HepG2 (cell line): ENCODE measurements at regions not wholly inside any gene's neighbourhood (a gene's known extent, or its start where the extent isn't known, plus 50 kb on each side); places are given as distances from the start of the nearest gene placed in this dataset.
"Not testable (repeated sequence)": the region's sequence is repeated elsewhere in the genome, so short reads cannot be mapped to it uniquely, and the experiment has no call there.

Experiments
- ATAC-seq: fragments of 200-7000 bp; cut with Tn5 transposase; 3 replicates; pipeline ENCODE4 v1.9.1; 2020; ENCODE audit warnings: mild to moderate bottlenecking, moderate library complexity
- BruUV-seq: library from RNA; stranded (reverse); fragments of 400-500 nt; replicated peaks from 2 replicates; lab custom pipeline; 2021; lab: Mats Ljungman, UMichigan
- CTCF ChIA-PET: fragments of 300-600 bp; formaldehyde crosslinking; extraction: SDS; loops from one replicate; lab custom pipeline; 2021; ENCODE audit warnings: low total read pairs, inconsistent platforms, low intra/inter-chr PET ratio; lab: Yijun Ruan, JAX
- POLR2A ChIA-PET: fragments of 350-600 bp; sonication (Branson Sonifier 250); formaldehyde crosslinking; loops from one replicate; lab custom pipeline; 2020; ENCODE audit warnings: antibody characterized with exemption, inconsistent platforms; lab: Yijun Ruan, JAX
- DNase-seq: peaks from one replicate; pipeline ENCODE4 v3.0.0-alpha.2; 2015; ENCODE audit warnings: low spot score
- FAIRE-seq: peaks from 3 replicates; lab custom pipeline; 2011; peaks lifted over from hg19 to GRCh38; lab: Jason Lieb, UNC
- H2AFZ ChIP-seq: one replicate; pipeline ENCODE4 v1.6.1; 2011; ENCODE audit warnings: low read length, inconsistent platforms
- H3K27ac ChIP-seq: fragments of 300-600 bp; 3 replicates; pipeline ENCODE4 v1.8.0; 2011; ENCODE audit warnings: mixed run types, mild to moderate bottlenecking, mixed read lengths, low read length, inconsistent platforms; ENCODE audit not compliant: insufficient read depth; ENCODE audit errors: extremely low read length
- H3K27me3 ChIP-seq, 2 experiments: fragments of 200-600 bp in 1 of 2; 2 replicates in 1 of 2; 3 replicates in 1 of 2; pipeline versions ENCODE4 v1.6.0 to v1.8.0; 2011; ENCODE audit warnings: low read length in 2 of 2, mild to moderate bottlenecking in 2 of 2, moderate library complexity in 2 of 2, inconsistent platforms in 1 of 2; ENCODE audit not compliant: insufficient read depth in 2 of 2, control insufficient read depth in 1 of 2
- H3K36me3 ChIP-seq, 2 experiments: fragments of 200-600 bp in 1 of 2; replicated peaks in 1 of 2; 2 replicates in 1 of 2; 3 replicates in 1 of 2; pipeline versions ENCODE4 v1.5.1 to v1.8.0; 2011; ENCODE audit warnings: low read length in 2 of 2, inconsistent platforms in 1 of 2; ENCODE audit not compliant: insufficient read depth in 2 of 2, control insufficient read depth in 1 of 2
- H3K4me1 ChIP-seq: 2 replicates; pipeline ENCODE4 v1.5.1; 2012; ENCODE audit warnings: low read length, inconsistent platforms; ENCODE audit not compliant: insufficient read depth
- H3K4me2 ChIP-seq: 2 replicates; pipeline ENCODE4 v1.6.0; 2011; ENCODE audit warnings: low read depth, low read length, inconsistent platforms
- H3K4me3 ChIP-seq, 3 experiments: fragments of 200-600 bp in 1 of 3; sonication (generic), shearing (Covaris generic) in 1 of 3; replicated peaks in 1 of 3; 2 replicates each; pipeline ENCODE4 v1.5.1; 2011 to 2016; ENCODE audit warnings: low read length in 3 of 3, inconsistent platforms in 2 of 3, low read depth in 2 of 3, mild to moderate bottlenecking in 2 of 3, control low read depth in 1 of 3, mixed read lengths in 1 of 3; ENCODE audit not compliant: insufficient read depth in 1 of 3
- H3K79me2 ChIP-seq: one replicate; pipeline ENCODE4 v1.6.1; 2011; ENCODE audit warnings: low read length, inconsistent platforms; ENCODE audit not compliant: insufficient read depth
- H3K9ac ChIP-seq: 2 replicates; pipeline ENCODE4 v1.6.0; 2011; ENCODE audit warnings: mild to moderate bottlenecking, low read depth, low read length, inconsistent platforms; ENCODE audit not compliant: insufficient read depth
- H3K9me3 ChIP-seq: 2 replicates; pipeline ENCODE4 v1.5.1; 2012; ENCODE audit warnings: mild to moderate bottlenecking, low read length
- H4K20me1 ChIP-seq: 2 replicates; pipeline ENCODE4 v1.6.0; 2011; ENCODE audit warnings: inconsistent platforms, mild to moderate bottlenecking, low read length, moderate library complexity; ENCODE audit not compliant: insufficient read depth
- FOSL2 ChIP-seq: sonication (generic); formaldehyde crosslinking; IDR thresholded peaks from 2 replicates; pipeline ENCODE4 v1.4.0; 2020; ENCODE audit warnings: missing genetic modification reagents
- WGBS: methylation state at CpG from one replicate; pipeline ENCODE4 v1.1.6; 2017; ENCODE audit warnings: low lambda C conversion rate; 5-methylcytosine and 5-hydroxymethylcytosine counted together
- in situ Hi-C: cut with HindIII; loops from 2 replicates; pipeline ENCODE4 v1.10.0; 2017; ENCODE audit warnings: low pct_unique_long_range_greater_than_20kb; ENCODE audit not compliant: extremely low pct_ligation_motif_present
- intact Hi-C: fragments of 100-400 bp; cut with micrococcal nuclease; formaldehyde crosslinking; loops from one replicate; pipeline ENCODE4 v1.10.0; 2022; ENCODE audit not compliant: unreplicated experiment

DNA sequence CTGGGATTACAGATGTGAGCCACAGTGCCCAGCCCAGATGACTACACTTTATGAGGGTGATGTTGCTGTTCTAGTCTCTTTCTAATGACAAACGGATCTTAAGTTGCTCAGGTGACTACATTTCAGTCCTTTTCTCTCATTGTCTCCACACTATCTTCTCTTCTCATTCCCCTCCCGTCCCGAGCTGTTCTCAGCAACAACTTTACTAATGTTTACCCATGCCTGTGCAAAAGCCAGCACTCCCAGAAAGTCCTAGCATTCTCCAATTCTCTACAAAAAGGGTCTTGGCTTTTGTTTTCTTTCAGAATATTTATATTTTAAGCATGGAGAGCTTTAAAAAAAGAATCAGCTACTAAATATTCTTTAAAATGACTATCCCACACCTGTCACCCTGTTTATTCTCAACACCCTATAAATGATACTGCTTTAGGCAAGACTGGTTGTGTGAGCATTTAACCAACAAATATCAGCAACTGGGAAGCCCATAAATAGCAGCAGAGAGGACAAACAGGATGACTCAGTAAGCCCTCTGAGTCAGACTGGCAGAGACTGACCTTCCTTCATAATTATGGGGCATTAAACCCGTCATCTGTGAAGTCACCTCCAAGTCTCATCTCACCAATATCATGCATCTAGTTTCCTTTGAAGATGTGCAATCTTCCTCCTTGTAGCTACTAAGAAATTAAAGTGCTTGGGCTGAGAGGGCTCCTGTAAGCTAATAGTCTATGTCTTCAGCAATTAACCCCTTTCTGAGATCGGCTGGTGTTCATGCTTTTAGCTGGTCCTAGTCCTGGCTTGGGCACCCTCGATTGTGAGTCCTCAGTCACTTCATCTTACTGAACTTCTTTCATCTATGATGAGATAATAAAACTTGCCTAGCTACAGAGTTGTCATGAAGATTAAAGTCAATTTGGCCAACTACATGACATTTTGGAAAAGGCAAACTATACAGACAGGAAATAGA is 72.6 kb upstream of the KIF2A start:
- DNase-seq, CTCF ChIA-PET: not testable (repeated sequence)

DNA sequence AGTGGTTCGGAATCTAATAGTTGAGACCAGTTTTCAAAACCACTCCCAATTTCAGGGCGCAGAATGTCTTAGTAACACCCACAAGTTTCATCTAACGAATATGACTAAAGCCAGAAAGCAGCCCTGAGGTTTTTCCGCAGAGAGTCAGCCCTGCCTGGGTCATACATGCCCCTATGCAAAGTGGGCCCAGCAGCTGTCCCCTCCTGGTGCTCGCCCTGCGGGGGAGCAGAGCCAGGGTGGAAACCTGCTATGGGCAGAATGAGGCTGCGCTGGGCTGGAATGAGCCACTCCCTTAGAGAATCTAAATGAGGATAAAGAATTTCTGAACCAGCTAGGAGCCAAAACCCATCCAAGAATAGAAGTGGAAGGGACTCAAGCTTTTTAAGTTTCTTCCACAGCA is 69.4 kb upstream of the KIF2A start:
- H3K27me3 ChIP-seq, H2AFZ ChIP-seq, H3K4me1 ChIP-seq, FAIRE-seq, H4K20me1 ChIP-seq, BruUV-seq, ATAC-seq, H3K9me3 ChIP-seq, H3K79me2 ChIP-seq, DNase-seq, POLR2A ChIA-PET, H3K36me3 ChIP-seq, H3K4me2 ChIP-seq, CTCF ChIA-PET, intact Hi-C loops, H3K9ac ChIP-seq, H3K4me3 ChIP-seq, in situ Hi-C loops, H3K27ac ChIP-seq: not testable (repeated sequence)
- WGBS: 76% methylated on average over 7 of the region's 7 CpGs

More for the DNA sequence above, 72.6 kb upstream of the KIF2A start:
- H3K27me3 ChIP-seq, H2AFZ ChIP-seq, H3K9ac ChIP-seq, BruUV-seq, intact Hi-C loops, H3K36me3 ChIP-seq, ATAC-seq, H3K4me2 ChIP-seq, FAIRE-seq, H3K4me3 ChIP-seq, H3K9me3 ChIP-seq, in situ Hi-C loops, H3K27ac ChIP-seq, H3K4me1 ChIP-seq, H4K20me1 ChIP-seq, H3K79me2 ChIP-seq, POLR2A ChIA-PET: not testable (repeated sequence)
- peak; percentile 52 for TF ChIP-seq FOSL2 (CRISPR knock-in tag)
- 15% methylated on average over 6 of the region's 6 CpGs for WGBS

DNA sequence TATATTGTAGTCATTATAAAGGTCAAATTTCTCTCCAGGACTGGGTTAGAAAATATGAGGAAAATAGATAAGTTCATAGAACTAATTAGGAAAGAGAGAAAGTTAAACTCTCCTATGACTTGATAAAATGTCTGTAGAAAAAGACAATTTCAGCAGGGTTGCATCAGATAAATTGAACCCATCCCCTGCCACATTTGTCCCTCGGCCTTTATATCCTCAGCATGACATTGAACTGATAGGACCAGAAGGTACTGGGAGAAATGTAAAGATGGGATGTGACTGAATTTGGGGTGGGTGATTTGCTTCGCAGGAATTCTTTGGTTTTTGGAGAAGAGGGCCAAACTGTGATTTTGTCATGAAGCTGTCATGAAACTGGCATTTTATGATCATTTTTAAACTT is 68.1 kb upstream of the KIF2A start:
- H2AFZ ChIP-seq, in situ Hi-C loops, POLR2A ChIA-PET, CTCF ChIA-PET, H4K20me1 ChIP-seq, H3K79me2 ChIP-seq, H3K4me3 ChIP-seq, H3K9ac ChIP-seq, H3K27ac ChIP-seq, H3K4me2 ChIP-seq, H3K9me3 ChIP-seq, DNase-seq, H3K36me3 ChIP-seq, H3K4me1 ChIP-seq, intact Hi-C loops, FAIRE-seq, H3K27me3 ChIP-seq, ATAC-seq, BruUV-seq: not testable (repeated sequence)
- 47% methylated on average over 2 of the region's 2 CpGs for WGBS

DNA sequence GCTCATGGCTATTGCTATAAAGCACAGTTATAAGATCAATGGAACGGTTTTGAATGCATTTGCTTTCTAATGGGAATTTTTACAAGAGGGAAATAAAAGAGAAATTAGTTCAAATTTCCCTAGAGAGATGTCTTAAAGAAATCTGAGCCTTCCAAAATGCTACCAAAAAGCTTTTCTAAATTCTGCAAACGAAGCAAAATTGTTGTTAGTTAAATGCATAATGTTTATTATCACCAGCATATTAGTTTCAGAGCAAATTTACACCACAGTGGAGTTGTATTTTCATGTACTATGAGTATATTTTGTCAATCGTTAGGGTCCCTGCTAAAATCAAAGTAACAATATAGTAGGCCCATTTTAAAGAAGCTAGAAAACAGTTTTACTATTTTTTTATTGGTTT is 67.4 kb upstream of the KIF2A start:
- H3K36me3 ChIP-seq, H3K4me3 ChIP-seq, H2AFZ ChIP-seq, H3K27ac ChIP-seq, BruUV-seq, H3K27me3 ChIP-seq, intact Hi-C loops, H3K9ac ChIP-seq, in situ Hi-C loops, H3K4me2 ChIP-seq, FAIRE-seq, CTCF ChIA-PET, ATAC-seq, H4K20me1 ChIP-seq, H3K4me1 ChIP-seq, POLR2A ChIA-PET, DNase-seq, H3K9me3 ChIP-seq, H3K79me2 ChIP-seq: not testable (repeated sequence)
- WGBS: 0% methylated on average over 3 of the region's 3 CpGs
